SK-N-MC (cell line): ENCODE measurements at regions not wholly inside any gene's neighbourhood (a gene's known extent, or its start where the extent isn't known, plus 50 kb on each side); places are given as distances from the start of the nearest gene placed in this dataset.

ENCODE experiments used
- DNase-seq: peaks from one replicate; pipeline ENCODE4 v3.0.0-alpha.2; 2011; ENCODE audit warnings: low read depth, low spot score
- H3K27ac ChIP-seq: fragments of 200-600 bp; sonication (generic); 2 replicates; pipeline ENCODE4 v1.5.1; 2016; ENCODE audit warnings: mixed run types
- H3K36me3 ChIP-seq: fragments of 200-600 bp; sonication (generic); 2 replicates; pipeline ENCODE4 v1.6.1; 2017; ENCODE audit warnings: antibody characterized with exemption, low read length, mixed read lengths; ENCODE audit not compliant: insufficient read depth
- H3K4me3 ChIP-seq: fragments of 200-600 bp; sonication (generic); 2 replicates; pipeline ENCODE4 v1.5.1; 2016
- H3K9ac ChIP-seq: fragments of 200-600 bp; sonication (generic); 2 replicates; pipeline ENCODE4 v1.8.0; 2017; ENCODE audit warnings: mixed run types, mixed read lengths; ENCODE audit not compliant: insufficient read length
- H3K9me3 ChIP-seq: fragments of 200-600 bp; sonication (generic); 2 replicates; pipeline ENCODE4 v1.6.1; 2017; ENCODE audit warnings: low read depth, mild to moderate bottlenecking, antibody characterized with exemption, low read length, moderate library complexity, mixed read lengths
- EZH2 ChIP-seq: fragments of 200-600 bp; sonication (generic); IDR thresholded peaks from one replicate; pipeline ENCODE4 v1.6.1; 2017; ENCODE audit warnings: antibody characterized with exemption
- FOXP2 ChIP-seq: optimal IDR thresholded peaks from 2 replicates; pipeline ENCODE3; 2011; ENCODE audit warnings: mild to moderate bottlenecking, moderate library complexity; ENCODE audit not compliant: insufficient read depth; ENCODE audit errors: extremely low read length, control extremely low read depth
- POLR2AphosphoS5 ChIP-seq: IDR thresholded peaks from 2 replicates; pipeline ENCODE4 v1.6.1; 2012; ENCODE audit warnings: mild to moderate bottlenecking, low read depth, low read length, borderline replicate concordance

- no peak for DNase-seq
- no peak overlapping the region for H3K9ac ChIP-seq
- peak overlapping the region; percentile 40; the same call in 1 of the 2 replicates for H3K27ac ChIP-seq
- no peaks in the 10 kb centered on the region for H3K36me3 ChIP-seq
- no peak for TF ChIP-seq EZH2
- TF ChIP-seq FOXP2 = no peak
- TF ChIP-seq POLR2AphosphoS5 = no peak
- peak overlapping the region; percentile 30; the same call in 1 of the 2 replicates for H3K4me3 ChIP-seq
- H3K9me3 ChIP-seq = no peaks in the 10 kb centered on the region
Measured at GRCh38 chr2:76268484-76268883, 557.8 kb upstream of the GCFC2 start.

- DNase-seq = no peak
- Histone ChIP-seq H3K4me3 (no peak overlapping the region), H3K9ac (no peak overlapping the region), H3K9me3 (no peaks in the 10 kb centered on the region), H3K27ac (no peak overlapping the region), H3K36me3 (no peaks in the 10 kb centered on the region)
- TF ChIP-seq EZH2 = no peak
- no peak for TF ChIP-seq FOXP2
- TF ChIP-seq POLR2AphosphoS5 = no peak
Measured at GRCh38 chr2:76257802-76258201, 547.1 kb upstream of the GCFC2 start.

GRCh38 chr2:76256458-76257088 is 545.9 kb upstream of the GCFC2 start:
- TF ChIP-seq EZH2 (no peak), FOXP2 (no peak), POLR2AphosphoS5 (no peak)
- H3K4me3 ChIP-seq = no peak overlapping the region
- no peaks in the 10 kb centered on the region for H3K9me3 ChIP-seq
- no peaks in the 10 kb centered on the region for H3K36me3 ChIP-seq
- no peak overlapping the region for H3K27ac ChIP-seq
- no peak overlapping the region for H3K9ac ChIP-seq
- no peak for DNase-seq

- no peak overlapping the region for H3K9ac ChIP-seq
- no peak overlapping the region for H3K27ac ChIP-seq
- no peak overlapping the region for H3K4me3 ChIP-seq
- no peaks in the 10 kb centered on the region for H3K9me3 ChIP-seq
- DNase-seq = no peak
- TF ChIP-seq POLR2AphosphoS5 (no peak), EZH2 (no peak), FOXP2 (no peak)
- H3K36me3 ChIP-seq = no peaks in the 10 kb centered on the region
Measured at GRCh38 chr2:76252704-76253103, 542.0 kb upstream of the GCFC2 start.

- Histone ChIP-seq H3K36me3 (no peaks in the 10 kb centered on the region), H3K4me3 (no peak overlapping the region), H3K27ac (no peak overlapping the region), H3K9ac (no peak overlapping the region), H3K9me3 (no peaks in the 10 kb centered on the region)
- TF ChIP-seq POLR2AphosphoS5 (no peak), FOXP2 (no peak), EZH2 (no peak)
- DNase-seq = no peak
Measured at GRCh38 chr2:76251342-76251741, 540.6 kb upstream of the GCFC2 start.

GRCh38 chr2:76247006-76247405 is 536.3 kb upstream of the GCFC2 start:
- Histone ChIP-seq H3K4me3 (no peak overlapping the region), H3K9me3 (no peaks in the 10 kb centered on the region), H3K36me3 (no peaks in the 10 kb centered on the region), H3K9ac (no peak overlapping the region), H3K27ac (no peak overlapping the region)
- DNase-seq = no peak
- TF ChIP-seq POLR2AphosphoS5 (no peak), FOXP2 (no peak), EZH2 (no peak)

- DNase-seq = no peak
- H3K9me3 ChIP-seq = no peaks in the 10 kb centered on the region
- H3K4me3 ChIP-seq = no peak overlapping the region
- no peak for TF ChIP-seq POLR2AphosphoS5
- no peak for TF ChIP-seq FOXP2
- no peak for TF ChIP-seq EZH2
- H3K27ac ChIP-seq = no peak overlapping the region
- no peak overlapping the region for H3K9ac ChIP-seq
- no peaks in the 10 kb centered on the region for H3K36me3 ChIP-seq
Measured at GRCh38 chr2:76211991-76212985, 501.6 kb upstream of the GCFC2 start.

GRCh38 chr2:76210551-76210950 is 499.8 kb upstream of the GCFC2 start:
- H3K4me3 ChIP-seq = no peak overlapping the region
- no peak overlapping the region for H3K9ac ChIP-seq
- TF ChIP-seq FOXP2 (no peak), POLR2AphosphoS5 (no peak), EZH2 (no peak)
- no peaks in the 10 kb centered on the region for H3K9me3 ChIP-seq
- H3K27ac ChIP-seq = no peak overlapping the region
- no peak for DNase-seq
- H3K36me3 ChIP-seq = no peaks in the 10 kb centered on the region

GRCh38 chr2:76204048-76204447 is 493.3 kb upstream of the GCFC2 start:
- Histone ChIP-seq H3K9ac (no peak overlapping the region), H3K27ac (no peak overlapping the region), H3K36me3 (no peaks in the 10 kb centered on the region), H3K9me3 (no peaks in the 10 kb centered on the region), H3K4me3 (no peak overlapping the region)
- TF ChIP-seq FOXP2 = no peak
- TF ChIP-seq EZH2 = no peak
- no peak for TF ChIP-seq POLR2AphosphoS5
- no peak for DNase-seq
